Left cardiac atrium (tissue), 4 donors: ENCODE measurements at regions not wholly inside any gene's neighbourhood (a gene's known extent, or its start where the extent isn't known, plus 50 kb on each side); places are given as distances from the start of the nearest gene placed in this dataset.

Experiments
- ATAC-seq, 2 donors: fragments of 200-7000 bp; cut with Tn5 transposase; one replicate each; pipeline ENCODE4 v1.9.1; 2020; ENCODE audit warnings: mild to moderate bottlenecking in 2 of 2, moderate library complexity in 2 of 2
- DNase-seq: peaks from one replicate; pipeline ENCODE4 v3.0.0-alpha.2; 2020
- intact Hi-C, 2 donors: fragments of 100-400 bp; cut with DNase I; formaldehyde crosslinking; loops; one replicate each; pipeline versions ENCODE4 v1.14.1 to v1.15.1; 2022 to 2023
- donor health status: DM: no; HTN: yes; CAD: no.
- donor health status: DM: no; HTN: yes; CAD: no; lungs with severe emphysema.
- donor health status: DM: yes; HTN: yes; CAD: no.
- donor health status: Dilated cardiomyopathy.

DNA sequence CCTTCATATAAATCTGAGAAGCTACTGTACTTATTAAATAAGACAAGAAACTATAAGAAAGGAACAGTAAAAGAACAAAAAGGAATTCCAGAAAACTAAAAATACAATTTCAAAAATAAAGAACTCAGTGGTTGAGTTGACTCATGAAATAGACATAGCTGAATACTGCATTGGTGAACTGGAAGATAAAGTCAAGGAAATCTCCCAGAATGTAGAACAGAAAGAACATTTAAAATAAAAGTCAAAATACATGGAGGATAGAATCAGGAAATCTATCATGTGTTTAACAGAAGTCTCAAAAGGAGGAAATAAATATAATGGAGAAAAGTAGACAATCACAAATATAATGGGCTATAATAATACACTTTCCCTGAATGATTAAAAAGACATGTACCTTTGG lies 136.4 kb upstream of the PMFBP1 start:
- ATAC-seq (no peak), DNase-seq (no peak)
- intact Hi-C loops = no loop called here

DNA sequence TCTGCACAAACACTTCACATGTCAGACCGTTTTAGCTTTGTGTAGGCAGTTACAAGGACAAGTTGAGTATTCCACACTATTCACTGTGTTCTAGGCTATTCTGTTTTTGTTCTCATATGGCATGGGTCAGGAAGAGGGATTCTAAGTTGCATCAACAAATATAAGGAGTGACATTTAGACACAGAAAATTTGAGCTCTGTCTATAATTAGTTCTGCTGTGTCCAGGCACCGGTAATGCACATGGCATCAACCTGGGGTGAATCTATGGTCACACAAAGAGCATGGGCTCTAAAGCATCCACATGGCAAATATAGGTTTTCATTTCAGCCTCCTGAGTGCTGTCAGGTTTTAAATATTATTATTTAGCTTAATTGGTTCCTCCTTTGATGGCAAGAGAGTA lies 130.4 kb upstream of the PMFBP1 start:
- ATAC-seq (no peak), DNase-seq (no peak)
- intact Hi-C loops = no loop called here

DNA sequence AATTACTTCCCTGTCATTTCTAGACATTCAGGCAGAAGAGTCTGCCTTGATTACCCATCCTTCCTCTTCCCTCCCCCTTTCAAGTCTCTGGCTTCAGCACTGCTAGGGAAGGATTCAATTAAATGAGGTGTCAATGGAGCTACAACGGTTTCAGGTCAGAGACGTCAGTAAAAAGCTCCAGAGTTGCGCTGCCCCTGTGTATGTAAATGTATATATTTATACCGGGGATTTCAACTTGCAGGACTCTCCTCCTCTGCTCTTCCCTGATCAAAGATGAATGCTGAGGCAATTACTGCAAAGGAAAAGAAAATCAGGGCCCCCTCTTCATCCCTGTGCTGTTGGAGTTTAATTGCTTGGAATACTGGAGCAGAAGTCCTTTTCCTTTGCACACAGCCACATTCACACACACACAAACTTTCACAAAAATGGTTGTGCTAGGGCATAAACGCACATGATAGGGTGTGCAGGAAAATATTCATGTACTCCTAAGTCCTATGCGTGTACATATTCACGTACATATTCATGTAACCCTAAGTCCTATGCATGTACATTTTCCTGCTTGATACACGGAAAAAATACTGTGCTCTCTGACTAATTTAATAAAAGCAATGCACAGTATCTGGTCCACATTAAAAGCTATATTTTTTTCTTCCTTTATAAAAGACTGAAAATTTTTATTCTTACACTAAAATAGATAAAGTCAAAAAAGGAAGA lies 129.7 kb upstream of the PMFBP1 start:
- ATAC-seq (no peak), DNase-seq (no peak)
- intact Hi-C loops = no loop called here

DNA sequence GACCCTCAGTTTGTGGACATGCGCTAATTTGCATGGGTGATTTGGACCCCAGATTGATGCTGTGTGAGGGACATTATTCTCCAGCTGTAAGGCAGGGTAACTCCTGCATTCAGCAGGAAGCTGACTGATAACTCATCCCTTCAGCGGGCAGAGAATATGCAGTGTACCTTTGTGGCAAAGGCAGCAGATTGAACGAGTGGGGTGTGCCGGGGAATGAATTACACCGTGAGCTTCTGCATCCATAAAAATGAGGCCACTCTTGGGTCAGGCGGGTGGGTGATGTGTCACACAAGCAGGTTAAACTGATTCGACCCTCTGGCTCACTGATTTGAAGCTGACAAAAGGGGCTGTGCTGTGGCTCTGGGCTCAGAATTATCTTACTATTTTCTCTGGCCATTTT lies 128.9 kb upstream of the PMFBP1 start:
- ATAC-seq (no peak), DNase-seq (no peak)
- intact Hi-C loops = no loop called here

DNA sequence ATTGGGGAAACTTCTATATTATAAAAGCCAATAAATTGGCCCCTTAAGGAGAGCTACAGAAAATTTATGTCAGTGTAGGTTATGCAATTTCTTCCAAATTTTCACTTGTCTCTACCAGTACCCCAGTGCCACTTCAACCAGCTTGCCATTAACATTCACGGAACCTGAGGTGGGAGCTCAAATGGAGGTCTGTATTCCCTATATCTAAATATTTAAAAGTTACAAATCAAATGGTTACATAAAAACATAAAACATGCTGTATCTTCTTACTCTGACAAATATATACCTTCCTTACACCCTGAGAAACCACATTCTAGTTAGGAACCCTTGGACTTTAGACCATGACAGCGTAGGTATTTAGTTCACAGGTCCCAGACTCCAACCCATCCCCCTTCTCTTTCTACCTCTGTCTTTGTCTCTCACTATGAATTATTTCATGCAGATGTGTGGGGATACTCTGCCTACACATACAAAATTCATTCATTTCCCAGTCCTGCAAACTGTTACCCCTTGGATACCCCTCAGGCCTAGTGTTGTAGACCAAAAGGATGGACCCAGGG lies 127.8 kb upstream of the PMFBP1 start:
- intact Hi-C loops = no loop called here
- no peak for DNase-seq

DNA sequence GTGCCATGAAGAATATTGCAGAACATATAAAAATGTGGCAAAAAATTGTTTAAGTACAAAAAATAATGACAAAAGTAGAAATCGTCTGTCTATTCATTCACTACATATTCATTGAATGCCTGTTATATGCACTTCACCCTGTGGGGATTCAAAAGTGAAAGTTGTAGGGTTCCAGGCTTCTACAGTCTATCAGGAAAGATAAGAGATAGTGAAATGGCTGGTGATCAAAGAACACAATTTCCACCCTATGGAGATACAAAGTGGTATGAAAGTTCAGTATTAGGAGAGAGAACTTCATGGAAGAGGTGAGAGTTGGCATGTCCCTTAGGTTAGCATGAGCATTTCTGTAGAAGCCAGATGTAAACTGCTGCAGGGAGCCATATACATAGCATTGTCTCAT lies 127.0 kb upstream of the PMFBP1 start:
- ATAC-seq (no peak), DNase-seq (no peak)

More for the DNA sequence above, 127.8 kb upstream of the PMFBP1 start:
- no peak for ATAC-seq

DNA sequence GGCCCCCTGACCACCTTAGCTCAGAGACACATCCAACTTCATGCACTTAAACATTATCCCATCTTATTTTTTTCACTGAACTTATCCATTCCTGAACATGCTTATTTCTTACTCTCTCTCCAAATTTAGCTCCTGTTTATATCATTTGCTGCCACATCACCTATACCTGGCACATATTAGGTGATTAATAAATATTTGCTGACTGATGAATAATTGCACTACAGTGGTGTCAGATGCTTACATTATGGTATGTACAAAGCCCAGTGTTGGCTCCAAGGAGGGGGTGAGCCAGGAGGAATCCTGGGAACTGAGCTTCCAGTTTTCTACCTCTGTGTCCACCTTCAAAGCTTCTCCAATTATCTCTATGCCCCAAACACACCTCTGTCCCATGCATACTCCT lies 124.0 kb upstream of the PMFBP1 start:
- no peak for ATAC-seq
- DNase-seq = no peak
- intact Hi-C loops = no loop called here

More for the DNA sequence above, 127.0 kb upstream of the PMFBP1 start:
- intact Hi-C loops = no loop called here

DNA sequence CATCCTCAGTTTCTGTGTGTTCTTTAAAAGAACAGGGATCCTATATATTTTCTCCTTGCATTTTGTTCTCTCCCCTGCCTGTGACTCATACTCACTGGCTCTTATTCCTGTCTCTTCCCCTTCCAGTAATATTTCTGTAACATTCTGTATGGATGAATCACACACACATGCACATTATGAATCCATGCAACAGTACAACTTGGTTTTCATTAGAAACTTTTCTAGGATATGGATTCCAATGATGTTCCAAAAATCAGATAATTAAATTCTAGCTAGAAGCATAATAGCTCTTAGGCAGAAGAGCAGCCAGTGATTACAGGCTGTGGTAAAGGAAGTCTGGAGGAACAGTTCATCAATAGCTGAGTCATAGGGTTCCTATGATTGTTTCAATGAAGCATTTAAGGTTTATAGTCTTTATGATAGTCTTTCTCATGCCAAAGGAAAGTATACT lies 119.6 kb upstream of the PMFBP1 start:
- intact Hi-C loops = no loop called here
- ATAC-seq = peak in 1 of 2 donors; percentile 97
- no peak for DNase-seq

DNA sequence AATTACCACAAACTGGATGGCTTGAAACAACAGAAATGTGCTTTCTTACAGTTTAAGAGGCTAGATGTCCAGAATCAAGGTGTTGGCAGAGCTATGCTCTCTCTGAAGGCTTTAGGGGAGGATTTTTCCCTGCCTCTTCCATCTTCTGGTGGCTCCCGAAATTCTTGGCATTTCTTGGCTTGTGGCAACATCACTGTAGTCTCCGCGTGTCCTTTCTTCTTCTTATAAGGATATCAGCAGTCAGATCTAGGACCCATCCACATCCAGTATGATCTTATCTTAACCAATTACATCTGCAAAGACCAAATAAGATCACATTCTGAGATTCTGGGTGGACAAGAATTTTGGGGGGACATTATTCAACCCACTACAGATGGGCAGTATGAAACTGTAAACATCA lies 119.2 kb upstream of the PMFBP1 start:
- ATAC-seq (peak in 1 of 2 donors; percentile 30), DNase-seq (no peak)
- intact Hi-C loops = no loop called here

DNA sequence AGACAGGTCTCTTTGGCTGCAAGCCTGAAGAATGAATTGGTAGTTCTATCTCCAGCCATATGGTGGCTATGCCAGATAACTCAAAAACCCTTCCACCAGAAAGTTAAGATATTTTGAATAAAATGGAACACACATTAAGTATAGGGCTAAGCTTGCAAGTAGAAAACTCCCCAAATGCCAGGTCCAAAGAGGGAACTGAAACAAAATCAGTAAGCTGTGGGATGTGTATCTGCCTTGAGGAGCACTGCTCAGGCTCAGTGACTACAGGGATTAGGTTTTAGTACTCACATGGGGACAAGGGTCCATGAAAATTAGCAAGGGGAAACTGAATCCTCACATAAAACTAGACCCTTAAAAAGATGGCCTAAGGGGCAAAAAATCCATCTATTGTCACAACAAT lies 115.7 kb upstream of the PMFBP1 start:
- no peak for ATAC-seq
- no peak for DNase-seq
- intact Hi-C loops = no loop called here

DNA sequence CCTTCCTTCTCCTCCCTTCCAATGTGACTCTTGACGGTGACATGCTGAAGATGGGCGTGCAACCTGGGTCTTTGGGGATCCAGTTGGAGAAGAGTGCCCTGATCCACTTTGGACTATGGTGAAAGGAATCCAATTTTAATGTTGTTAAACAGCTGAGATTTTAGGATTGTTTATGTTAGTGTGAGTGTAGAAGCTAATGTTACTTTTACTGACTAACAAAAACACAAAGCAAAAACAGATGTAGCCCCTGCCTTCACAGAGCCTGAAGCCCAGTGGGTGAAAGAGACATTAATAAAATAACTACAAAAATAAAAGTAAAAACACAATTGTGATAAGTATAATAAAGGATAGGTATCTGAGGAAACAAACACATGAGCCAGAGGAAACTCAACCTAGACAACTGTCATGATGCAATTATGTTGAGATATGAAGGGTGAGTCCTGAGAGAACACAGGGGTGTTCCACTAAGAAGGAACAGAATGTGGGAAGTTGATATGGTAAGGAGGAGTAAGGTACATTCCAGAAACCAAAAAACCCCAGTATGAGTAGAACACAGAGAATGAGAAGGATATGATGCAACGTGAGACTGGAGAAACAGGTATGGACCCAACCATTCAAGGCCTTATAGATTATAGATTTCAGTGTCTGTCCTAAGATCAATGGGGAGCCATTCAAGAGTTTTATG lies 115.1 kb upstream of the PMFBP1 start:
- DNase-seq = no peak
- ATAC-seq = no peak
- intact Hi-C loops = no loop called here

DNA sequence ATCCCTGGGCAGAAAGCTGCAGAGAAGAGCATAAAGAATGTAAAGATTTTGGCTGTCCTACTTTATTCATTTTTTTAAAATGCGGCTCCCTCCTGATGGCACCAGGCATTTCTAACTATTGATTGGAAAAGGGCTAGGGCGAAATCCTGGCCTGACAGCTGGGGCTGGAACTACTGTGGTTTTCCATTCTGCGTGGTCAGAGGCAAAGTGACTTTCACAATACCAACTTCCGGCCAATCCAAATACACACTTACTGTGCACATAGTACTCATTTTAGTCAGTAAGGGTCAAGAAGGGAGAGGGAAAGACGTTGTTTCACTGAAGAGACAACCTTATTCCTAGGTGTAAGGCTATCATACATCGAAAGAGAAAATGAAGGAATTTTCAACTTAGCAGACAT lies 113.8 kb upstream of the PMFBP1 start:
- DNase-seq (no peak), ATAC-seq (no peak)
- intact Hi-C loops = no loop called here

DNA sequence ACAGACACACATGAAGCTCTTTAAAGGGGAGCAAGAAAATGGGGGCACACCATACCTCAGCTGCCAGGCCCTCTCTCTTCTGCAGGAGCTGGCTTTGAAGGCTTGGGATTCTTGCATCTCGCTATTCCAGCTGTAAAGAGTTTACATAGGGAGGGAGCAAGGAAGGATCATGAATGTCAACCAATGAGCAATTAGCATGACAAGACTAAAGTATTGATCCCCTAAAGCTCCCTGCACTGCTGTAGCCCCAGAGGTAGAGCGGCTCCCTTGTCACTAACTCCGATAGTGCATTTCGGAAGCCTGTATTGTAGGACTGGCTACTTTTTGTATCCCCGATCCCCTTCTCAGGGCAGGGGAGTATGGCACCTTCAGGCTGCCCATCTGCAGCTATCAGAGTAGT lies 113.4 kb upstream of the PMFBP1 start:
- no peak for DNase-seq
- no peak for ATAC-seq
- intact Hi-C loops = no loop called here

DNA sequence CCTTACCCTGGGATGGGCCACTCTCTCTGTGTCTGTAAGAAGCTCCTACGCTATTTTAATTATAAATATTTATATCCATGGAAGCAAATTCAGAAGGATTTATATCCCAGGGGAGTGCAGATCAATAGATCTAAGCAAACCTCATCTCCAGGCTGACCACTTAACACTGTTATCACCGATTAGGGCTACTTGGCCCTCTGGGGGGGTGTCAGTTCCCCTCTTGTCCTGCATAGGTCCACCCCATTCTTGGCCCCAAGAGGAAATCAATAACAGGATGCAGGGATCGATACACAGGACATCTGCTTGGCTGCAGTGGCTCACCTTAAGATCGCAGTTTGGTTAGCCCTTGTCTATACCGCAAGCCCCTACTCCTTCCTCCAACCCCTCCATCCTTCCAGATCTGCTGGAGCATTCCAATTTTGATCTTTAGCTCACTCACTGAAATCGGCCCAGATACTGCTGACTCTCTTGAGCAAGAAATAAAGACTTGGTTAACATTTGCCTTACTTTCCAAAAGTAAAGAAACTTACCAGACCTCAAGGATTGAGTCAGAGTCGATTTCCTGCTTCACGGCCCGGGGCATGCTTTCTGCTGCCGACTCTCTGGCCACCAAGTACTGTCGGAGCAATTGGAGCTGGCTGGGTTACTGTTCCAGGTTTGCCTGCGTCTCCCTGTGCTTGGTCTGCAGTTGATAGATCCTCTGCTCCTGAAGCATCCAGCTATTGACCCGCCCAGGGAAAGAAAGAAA lies 112.3 kb upstream of the PMFBP1 start:
- ATAC-seq (no peak), DNase-seq (no peak)
- intact Hi-C loops = no loop called here

DNA sequence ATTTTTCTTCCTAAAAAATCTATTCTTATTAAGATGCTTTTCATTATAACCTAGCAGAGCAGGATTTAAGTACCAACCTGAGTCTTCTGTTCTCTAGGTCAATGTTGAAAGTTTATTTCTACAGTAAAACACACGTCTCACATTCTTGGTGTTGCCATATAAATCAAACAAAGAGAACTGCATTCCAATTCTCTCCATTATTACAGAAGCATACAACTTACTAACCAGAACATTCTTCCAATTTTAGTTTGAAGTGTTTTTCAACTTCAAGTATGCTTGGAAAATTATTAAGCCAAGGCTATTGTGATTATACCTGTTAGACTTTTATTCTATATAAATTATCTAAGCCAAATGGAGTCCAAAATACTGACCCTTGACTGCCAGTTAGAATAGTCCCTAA lies 110.4 kb upstream of the PMFBP1 start:
- intact Hi-C loops = no loop called here
- no peak for ATAC-seq
- DNase-seq = no peak

DNA sequence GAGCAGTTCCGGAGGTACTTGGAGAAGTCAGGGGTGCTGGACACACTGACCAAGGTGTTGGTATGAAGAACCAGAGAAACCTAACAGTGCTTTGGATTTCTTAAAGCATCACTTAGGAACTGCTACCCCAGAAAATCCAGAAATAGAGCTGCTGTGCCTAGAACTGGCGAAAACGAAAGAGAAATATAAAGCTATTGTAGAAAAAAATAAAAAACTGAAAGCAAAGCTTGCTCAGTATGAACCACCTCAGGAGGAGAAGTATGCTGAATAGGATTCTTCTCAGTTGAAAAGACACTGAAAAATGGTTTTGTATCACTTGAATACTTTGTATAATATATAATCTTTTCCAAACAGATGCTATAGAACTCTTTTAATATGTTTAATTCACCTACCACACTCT lies 106.3 kb upstream of the PMFBP1 start:
- ATAC-seq (no peak), DNase-seq (no peak)
- intact Hi-C loops = no loop called here

DNA sequence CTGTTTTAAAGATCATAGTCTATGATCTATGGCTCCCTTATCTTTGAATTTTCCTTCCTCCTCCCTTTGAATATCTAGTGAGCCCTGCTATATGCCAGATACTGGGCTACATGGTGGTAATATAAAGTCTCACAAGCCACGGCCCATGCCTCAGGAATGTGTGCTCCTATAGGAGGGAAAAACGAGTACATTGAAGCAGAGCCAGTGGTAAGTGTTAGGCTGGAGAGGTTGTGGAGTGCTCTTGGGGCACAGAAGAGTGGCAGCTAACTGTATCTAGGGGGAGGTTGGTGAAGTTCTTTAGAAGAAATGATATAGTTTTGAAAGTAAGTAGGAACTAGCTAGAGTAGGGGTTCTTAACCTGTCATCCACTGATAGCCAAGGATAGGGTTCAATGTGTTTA lies 105.8 kb upstream of the PMFBP1 start:
- no peak for ATAC-seq

DNA sequence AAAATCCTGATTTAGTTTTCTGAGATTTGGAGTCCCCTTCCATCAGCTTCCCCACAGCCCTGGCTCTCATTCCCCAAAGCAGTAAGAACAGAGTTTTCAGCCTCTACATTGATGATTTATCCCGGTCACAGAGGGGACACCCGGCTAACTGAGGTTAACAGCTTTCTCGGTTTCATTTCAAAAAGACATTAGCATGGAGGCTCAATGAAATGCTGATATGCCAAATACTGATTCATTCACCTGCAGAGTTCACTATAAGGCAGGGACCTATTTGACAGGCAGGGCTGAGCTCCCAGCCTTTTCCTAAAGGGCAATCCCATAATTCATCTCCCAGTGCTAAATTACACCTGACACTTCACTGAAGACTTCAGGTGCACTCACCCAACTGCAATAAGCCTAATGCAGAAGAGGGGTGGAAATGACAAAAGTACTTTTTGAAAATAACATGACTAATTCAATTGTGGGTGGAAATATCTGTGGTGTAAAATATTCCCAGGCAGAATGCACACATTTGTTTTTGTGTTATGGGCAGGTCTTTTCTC lies 99.8 kb upstream of the PMFBP1 start:
- DNase-seq (no peak), ATAC-seq (no peak)
- intact Hi-C loops = no loop called here

More for the DNA sequence above, 105.8 kb upstream of the PMFBP1 start:
- intact Hi-C loops = no loop called here
- DNase-seq = no peak

DNA sequence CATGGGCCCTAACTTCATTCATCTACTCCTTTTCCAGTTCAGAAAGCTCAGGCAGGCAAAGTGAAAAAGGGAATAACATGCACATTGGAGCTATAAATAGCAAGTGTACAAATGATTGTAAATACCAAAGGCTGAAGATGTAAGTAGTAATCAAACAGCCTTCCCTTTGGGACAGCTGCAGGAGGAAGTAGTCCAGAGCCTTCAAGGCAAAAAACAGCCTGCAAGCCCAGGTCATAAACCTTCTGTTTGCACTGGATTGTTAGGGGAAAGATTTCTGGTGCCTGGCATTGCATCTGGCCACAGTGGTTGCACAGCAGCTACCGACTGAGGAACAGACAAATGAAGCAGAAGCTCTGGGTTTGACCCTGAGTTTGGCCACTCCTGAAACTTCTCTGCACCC lies 98.6 kb upstream of the PMFBP1 start:
- intact Hi-C loops = no loop called here
- ATAC-seq = no peak

DNA sequence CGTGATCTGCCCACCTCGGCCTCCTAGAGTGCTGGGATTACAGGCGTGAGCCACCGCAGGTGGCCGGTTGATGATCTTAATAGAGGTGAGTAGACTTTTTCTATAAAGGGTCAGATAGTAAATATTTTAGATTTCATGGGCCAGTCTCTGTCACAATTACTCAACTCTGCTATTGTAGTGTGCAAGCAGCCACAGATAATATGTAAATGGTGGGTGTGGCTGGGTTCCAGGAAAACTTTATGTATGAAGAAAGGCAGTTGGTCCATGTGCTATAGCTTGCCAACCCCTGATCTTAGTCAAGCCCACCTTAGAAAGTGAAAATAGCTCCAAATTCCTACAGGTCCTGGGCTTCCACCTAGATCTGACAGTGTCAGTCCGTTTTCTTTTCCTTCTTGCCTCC lies 94.9 kb upstream of the PMFBP1 start:
- no peak for DNase-seq

More for the DNA sequence above, 98.6 kb upstream of the PMFBP1 start:
- no peak for DNase-seq

More for the DNA sequence above, 94.9 kb upstream of the PMFBP1 start:
- no peak for ATAC-seq
- intact Hi-C loops = no loop called here
